Activated CD4-positive, CD25-positive, alpha-beta regulatory T cell treated with anti-CD3 and anti-CD28 coated beads, Interleukin-2, amount 50 U/mL, for 72 hours (primary cell): ENCODE measurements at regions not wholly inside any gene's neighbourhood (a gene's known extent, or its start where the extent isn't known, plus 50 kb on each side); places are given as distances from the start of the nearest gene placed in this dataset.
"Not testable (repeated sequence)": the region's sequence is repeated elsewhere in the genome, so short reads cannot be mapped to it uniquely, and the experiment has no call there.

Experiments
- DNase-seq: peaks from one replicate; pipeline ENCODE4 v3.0.0; 2021

DNA sequence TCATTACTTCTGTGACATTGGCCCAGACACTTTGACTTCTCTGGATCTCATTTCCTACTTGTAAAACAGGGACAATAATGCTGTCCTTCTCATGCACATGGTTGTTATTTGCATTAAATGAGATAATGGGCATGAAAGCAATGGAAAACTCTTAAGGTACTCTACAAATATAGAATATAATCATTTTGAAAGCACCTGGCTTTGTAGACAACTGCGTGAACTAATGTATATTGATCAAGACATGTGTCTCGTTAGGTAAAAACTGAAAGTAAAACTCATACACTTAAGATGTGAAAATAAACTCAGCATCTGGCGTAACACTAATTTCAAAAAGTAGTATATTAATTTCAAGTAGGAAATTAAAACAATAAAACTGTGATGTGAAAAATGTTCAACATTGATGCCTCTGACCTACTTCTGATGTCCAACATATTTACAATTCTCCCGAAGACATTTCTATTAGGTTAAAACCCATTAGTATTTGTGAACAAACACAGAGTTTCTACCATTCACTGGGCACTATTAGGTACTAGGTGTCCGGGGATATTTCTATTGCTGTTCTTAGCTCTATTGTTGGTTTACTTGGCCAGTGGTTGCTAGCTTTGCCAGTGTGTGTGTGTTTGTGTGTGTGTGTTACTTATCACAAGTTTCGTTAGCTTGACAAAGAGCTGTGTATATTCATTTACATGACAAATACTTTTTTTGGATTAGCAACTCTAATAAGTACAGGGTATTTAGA, 220.5 kb downstream of the KCNRG start:
- DNase-seq, result no peak

DNA sequence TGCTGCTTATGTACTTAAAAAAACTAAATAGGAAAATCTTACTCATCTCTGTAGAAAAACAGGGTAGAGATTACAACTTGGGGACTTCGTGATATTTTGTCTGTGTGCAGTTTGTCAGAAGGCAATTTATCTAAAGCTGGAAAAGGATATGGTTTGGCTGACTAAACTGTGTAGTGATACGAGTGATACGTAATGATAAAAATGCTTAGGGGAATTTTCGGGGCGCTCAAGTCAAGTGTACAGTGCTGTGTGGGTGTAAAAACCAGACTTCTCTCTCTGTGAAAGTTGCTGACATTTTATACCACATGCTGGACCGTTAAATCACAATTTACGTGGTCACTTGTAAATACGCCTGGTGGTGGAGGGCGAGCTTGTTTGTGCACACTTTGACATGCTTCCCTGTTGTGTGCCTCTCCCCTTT, 221.7 kb downstream of the KCNRG start:
- DNase-seq, result peak; percentile 39

DNA sequence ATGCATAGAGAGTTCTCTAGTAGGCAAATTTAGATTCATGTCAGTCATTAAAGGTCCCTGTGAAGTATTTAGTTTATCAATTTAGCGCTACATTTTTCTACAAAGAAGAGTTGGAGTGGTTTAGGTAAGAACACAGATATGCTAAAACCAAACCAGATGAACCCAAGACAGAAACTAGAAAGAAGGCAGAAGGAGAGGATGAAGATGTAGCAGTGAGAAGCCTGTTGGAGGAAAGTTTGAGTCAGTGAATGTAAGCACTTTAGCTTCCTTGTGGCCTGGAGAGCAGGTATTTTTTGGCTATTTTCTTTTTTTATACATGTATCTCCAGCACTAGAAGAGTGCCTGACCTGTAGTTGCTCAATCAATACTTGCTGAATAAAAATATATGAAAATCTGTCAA, 223.7 kb downstream of the KCNRG start:
- DNase-seq, result no peak

DNA sequence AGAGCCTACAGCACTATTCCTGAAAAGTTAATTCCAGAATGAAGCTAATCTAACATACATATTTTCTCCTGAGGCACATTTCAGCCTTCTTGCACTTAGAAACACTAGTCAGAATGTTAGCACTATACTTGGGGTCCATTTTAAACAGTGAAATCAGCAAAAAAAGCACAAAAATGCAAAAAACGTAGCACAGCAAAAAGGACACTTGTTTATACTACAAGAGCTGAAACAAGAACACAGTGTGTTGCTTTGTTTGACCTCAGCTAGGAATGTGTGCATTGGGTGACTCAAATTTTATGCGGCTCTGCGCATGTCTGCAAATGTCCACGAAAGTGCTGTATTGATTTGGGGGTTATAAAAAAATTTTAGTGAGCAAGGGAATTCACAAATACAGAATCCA, 226.2 kb downstream of the KCNRG start:
- no peak for DNase-seq

DNA sequence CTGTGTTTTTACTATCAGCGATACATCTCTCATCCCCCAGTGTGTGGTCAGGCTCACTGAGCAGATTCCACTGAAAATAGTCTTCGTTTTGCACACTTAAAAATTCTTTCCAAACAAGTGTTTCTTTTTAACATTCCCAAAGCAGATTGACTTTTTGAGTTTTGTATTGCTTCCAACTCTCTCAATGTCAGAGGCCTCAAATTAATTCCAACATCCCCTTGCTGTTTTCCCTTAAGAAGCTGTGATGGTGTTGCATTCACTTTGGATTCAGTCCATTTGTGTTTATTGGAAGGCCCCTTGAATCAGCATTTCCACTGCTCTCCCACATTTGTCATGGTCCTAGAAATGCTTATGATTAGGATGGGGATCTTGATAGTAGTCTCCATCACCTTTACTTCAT, 228.7 kb downstream of the KCNRG start:
- no peak for DNase-seq

DNA sequence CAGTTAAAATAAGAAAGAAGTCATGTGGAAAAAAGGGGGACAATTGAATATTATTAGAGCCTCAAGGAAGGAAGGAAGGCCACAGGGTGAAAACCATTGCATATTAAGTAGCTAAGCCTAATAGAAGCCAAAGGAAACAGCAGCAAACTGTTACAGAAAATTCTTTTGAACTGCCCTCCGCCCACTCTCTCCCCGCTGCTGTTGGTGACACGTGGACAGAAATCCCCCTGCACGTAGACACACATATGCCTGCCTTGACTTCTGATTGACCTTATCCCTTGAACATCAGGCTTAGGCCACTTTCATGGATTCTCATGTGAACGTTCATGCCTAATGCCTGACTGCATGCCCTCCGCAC, 229.1 kb downstream of the KCNRG start:
- no peak for DNase-seq

DNA sequence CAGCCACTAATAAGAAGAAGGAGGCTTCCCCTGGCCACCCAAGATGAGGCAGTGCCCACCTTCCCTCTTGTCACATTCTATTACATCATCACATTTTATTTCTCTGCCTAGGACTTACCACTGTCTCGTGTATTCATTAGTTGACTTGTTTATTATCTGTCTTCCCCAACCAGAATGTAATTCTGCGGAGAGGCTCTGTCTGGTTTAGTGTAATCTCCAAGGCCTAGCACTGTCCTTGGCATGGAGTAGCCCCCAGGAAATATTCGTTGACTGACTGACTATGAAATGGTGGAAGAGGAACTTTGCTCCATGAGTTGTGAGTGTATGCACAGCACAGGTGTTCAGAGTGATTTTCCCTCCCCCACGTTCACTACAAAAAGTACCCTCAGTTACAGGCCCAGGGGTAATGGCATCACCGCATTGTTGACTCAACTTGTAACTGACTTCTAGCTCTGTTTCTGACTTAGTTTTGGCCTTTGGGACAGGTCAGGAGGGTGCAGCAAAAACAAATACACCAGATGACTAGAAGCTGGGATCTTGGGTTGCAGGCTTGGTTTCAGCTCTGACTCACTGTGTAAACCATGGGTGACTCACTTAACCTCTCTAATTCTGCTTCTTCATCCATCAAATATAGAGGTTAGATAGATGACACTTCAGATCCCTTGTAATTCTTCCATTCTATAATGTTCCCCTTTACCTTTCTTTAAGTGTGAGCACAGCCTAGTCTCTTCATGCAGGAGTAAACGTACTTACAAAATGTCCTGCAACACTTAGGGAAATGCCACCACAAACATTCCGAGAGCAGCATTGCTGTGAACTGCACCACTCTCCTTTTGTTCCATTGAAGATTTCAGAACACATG, 229.7 kb downstream of the KCNRG start:
- peak; percentile 36 for DNase-seq

DNA sequence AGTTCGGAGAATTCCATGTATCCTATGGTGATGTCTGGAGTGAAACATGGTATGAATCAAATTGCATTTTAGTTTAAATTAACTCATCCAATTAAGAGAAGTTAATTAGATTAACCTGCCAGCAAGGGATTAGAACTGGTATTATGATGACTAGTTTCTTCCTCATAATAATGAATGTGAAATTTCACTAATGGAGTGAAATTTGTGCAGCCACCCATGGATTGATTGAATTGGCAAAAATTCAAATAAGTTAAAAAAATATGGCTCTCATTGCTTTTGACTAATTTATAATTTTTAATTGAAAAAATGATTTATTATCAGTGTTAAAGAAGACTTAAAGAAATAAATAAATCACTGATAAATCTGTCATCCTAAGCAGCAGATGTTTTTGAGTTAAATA, 232.0 kb downstream of the KCNRG start:
- no peak for DNase-seq

DNA sequence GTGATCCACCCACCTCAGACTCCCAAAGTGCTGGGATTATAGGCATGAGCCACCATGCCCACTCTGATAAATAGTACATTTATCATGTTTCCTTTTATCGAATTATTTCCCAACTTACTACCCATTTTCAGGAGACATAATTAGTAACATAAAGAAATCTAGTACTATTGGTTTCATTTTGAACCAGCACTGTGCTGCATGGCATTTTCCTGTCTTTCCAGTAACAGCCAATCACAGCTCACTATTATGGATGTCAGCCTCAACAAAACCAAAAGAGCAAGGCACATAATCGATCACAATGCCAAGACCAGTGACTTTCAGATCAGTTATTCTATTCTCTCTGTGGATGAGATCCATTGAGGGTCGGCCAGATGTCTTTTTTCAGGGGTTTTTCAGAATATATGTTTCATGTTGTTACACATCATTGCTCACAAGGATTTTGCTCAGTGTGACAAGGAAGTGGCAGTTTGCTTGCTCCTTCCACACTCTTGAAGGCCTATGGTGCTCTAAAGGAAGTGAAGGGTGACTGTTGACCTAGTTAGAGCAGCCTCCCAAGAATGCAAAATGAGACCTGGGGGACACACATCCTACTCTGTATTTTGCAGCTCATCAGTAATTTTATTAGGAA, 233.4 kb downstream of the KCNRG start:
- DNase-seq, result no peak

DNA sequence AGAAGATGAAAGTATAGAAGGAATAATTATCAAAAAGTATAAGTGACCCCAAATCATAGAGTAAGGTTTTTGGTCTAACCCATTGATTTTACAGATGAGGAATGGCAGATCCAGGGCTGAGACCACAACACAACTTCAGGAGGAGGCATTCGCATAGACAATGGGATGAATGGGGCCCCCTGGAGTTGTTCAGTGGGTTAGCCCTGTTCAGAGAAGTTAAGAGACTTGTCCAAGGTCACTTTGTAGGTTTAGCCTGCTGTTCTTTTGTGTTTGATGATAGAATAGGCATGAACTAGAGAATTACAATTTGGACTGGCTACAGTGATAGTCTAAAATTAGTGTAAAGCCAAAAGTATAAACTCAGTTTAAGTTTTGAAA, 233.9 kb downstream of the KCNRG start:
- DNase-seq, result no peak

DNA sequence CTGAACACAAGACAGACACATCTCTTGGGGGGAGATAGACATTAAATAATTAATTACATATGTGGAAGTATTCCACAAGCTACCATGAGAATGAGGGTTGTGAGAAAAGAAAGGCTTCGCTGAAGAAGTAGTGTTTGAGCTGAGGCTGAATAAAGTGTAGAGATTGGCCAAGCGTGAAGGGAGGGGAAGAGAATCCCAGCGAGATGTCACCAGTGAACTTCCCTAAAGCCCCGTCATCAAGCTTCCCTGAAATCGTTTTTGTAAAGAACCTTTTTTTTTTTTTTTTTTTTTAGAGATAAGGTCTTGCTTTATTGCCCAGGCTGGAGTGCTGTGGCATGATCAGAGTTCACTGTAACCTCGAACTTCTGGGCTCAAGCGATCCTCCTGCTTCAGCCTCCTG, 235.2 kb downstream of the KCNRG start:
- no peak for DNase-seq

DNA sequence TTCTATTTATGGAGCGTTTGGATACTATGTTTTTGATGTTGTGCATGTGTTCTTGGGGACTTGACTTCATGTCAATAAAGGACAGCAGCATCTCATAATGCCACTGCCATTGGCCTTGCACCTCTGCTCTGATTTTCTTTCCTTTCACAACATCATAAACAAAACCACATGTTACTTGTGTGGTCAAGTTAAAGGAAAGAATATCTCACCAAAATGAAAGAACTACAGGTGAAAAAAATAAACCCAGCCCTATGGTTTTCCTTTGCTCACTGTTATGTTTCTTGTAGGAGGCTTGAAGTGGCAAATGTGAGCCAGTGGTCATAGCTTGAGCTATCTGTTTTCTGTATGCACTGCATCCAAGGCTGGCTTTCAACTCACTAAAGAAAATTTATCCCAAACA, 240.4 kb downstream of the KCNRG start:
- DNase-seq, result no peak

DNA sequence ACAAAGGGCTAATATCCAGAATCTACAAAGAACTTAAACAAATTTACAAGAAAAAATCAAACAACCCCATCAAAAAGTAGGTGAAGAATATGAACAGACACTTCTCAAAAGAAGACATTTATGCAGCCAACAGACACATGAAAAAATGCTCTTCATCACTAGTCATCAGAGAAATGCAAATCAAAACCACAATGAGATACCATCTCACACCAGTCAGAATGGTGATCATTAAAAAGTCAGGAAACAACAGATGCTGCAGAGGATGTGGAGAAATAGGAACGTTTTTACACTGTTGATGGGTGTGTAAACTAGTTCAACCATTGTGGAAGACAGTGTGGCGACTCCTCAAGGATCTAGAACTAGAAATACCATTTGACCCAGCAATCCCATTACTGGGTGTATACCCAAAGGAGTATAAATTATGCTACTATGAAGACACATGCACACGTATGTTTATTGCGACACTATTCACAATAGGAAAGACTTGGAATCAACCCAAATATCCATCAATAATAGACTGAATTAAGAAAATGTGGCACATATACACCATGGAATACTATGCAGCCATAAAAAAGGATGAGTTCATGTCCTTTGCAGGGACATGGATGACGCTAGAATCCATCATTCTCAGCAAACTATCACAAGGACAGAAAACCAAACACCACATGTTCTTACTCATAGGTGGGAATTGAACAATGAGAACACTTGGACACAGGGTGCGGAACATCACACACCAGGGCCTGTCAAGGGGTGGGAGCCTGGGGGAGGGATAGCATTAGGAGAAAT, 241.5 kb downstream of the KCNRG start:
- DNase-seq, result not testable (repeated sequence)

DNA sequence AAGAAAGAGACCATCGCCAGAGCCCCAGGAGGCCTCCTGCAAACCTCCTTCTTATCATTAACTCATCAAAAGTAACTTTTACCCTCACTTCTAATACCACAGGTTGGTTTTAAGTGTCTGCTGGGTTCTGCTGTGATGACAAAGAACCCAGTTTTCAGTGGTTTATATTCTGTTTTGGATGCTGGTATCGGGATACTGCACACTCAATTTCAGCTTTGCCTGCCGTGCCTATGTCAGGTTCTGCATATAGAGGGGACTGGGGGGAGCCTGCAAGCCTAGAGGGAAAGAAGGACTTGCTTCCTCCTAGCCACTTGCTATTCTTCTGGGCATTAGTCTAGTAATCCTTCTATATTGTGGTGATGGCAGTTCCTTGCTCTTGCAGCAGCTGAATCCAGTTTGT, 242.4 kb downstream of the KCNRG start:
- no peak for DNase-seq

DNA sequence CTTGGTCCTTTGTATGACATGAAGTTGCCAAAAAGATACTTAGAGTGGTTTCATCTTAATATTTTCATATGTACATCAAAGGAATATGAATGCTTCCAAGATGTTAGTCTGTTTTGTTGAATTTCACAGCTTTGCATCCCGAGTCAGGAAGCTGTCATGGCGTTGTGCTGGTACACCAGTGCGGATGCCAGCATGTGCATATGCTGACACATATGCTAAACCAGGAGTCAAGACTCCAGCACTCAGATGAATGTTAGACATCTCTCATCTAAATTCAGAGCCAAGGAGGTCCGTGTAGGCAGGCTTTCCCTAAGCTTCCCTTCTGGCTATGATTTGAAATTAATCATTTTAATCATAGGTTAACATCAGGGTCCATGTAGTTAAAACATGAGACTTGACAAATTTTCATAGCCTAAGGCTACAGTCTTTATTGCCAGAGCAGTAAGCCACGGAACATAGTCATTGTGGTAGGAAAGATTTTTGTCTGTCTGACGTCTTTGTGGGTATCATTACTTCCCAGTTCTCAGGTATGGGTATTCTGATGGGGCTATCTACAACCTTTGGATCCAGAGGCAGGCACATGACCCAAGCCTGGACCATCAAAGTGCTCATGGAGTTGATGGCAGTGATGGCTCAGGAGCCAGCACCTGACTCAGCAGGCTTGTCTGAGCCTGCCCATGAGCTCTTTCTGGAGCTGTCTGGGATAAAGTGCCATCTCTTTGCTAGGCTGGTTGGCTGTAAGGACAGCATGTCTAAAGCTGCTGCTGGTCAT, 246.1 kb downstream of the KCNRG start:
- DNase-seq, result no peak

DNA sequence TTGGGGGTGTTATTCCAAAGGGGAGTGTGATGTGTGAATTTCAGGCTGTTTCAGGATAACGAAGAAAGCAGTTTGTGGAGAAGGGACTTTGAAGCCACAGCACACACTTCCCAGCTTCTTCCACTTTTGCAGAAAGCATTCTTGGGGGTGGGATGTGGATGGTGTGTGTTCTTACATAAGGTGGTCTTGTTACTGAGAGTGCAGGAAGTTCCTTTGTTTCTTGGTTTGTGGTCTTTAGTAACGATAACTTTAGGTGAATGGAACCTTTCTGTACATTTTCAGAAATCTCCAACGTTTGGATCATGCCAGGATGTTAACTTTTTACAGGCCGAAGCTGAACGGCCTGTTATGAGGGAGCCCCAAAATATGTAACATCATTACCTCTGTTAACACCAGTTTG, 251.8 kb downstream of the KCNRG start:
- DNase-seq, result no peak

DNA sequence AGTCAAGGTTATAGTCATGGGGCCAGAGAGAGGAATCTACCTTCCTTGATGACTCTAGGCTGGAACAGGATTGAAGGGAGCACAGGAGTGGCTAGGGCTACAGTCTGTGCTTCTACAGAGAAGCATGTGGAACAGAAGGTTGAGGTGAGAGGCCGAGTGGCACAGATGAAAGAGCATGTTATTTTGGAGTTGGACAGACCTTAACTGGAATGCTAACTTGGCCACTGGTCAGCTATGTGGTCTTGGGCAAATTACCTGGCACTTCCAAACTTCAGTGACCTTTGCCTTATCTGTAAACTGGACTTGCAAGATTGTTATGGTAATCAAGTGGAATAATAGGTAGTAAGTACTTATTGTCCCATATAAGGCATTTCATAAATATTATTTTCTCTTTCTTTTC, 252.7 kb downstream of the KCNRG start:
- DNase-seq, result no peak

DNA sequence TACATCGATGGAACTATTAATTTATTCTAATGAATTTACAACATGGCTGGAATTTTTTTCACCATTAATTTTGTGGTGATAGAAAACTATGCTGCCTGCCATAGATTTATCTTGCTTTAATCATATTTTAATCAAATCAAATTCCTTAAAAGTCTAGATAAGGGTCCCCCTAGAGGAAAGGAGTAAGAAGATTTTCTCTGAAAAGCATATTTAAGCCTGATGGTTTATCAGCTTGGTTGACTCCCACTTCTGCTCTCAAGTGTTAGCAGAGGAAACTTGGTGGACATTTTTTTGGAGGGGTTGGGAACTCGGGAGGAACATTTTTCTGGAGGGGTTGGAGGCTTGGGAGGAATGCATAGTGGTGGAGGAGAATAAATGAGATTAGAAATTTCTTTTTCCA, 253.3 kb downstream of the KCNRG start:
- DNase-seq, result no peak

DNA sequence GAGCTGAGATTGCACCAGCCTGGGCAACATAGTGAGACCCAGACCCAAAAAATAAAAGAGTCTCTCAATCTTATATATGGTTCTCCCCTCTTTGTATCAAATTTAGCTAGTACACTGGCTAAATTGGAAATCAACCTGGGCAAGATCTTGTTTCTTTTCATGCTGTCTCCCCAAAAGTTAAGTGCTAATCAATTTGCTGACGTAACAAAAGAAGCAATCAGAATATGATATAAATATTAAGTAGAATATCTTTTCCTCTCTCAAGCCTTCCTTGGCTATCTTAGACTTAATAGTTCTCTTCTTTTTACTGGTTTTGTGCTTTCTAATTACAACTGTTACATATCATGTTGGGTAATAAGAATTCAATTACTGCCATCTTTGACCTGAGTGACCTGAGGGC, 258.9 kb downstream of the KCNRG start:
- DNase-seq, result no peak

DNA sequence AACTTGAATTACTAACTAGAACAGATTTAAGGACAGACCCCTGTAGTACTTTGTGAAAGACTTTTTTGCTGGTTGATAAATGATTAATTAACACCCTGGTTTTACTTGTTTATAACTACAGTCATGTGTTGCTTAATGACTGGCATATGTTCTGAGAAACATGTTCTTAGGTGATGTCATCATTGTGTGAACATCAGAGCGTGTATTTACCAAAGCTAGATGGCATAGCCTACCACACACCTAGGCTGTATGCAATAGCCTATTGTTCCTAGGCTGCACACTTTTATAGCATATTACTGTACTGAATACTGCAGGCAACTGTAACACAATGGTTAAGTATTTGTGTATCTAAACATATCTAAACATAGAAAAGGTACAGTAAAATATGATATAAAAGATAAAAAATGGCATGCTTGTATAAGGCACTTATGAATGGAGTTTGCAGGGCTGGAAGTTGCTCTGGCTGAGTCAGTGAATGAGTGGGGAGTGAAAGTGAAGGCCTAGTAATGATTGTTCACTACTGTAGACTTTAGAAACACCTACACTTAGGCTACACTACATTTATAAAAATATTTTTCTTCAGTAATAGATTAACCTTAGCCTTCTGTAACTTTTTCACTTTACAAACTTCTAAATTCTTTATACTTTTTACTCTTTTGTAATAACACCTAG, 260.3 kb downstream of the KCNRG start:
- no peak for DNase-seq

DNA sequence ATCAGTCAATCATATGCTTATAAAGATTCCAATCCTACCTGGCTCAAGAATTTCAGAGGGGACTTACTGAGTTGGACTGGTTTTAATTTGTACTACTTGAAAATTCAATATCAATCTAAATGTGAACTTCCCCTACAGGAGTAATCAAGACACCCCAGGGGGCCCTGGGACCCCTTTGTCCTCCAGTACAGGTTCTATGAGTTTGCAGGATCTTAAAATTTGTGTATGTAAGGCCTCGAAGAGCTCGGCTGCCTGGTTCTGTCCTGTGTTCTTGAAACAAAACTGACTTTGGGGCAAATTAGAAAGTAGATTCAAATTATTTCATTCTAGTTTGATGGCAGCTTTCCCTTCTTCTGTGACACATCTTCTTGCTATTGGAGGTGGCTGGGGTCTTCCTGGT, 261.3 kb downstream of the KCNRG start:
- no peak for DNase-seq

DNA sequence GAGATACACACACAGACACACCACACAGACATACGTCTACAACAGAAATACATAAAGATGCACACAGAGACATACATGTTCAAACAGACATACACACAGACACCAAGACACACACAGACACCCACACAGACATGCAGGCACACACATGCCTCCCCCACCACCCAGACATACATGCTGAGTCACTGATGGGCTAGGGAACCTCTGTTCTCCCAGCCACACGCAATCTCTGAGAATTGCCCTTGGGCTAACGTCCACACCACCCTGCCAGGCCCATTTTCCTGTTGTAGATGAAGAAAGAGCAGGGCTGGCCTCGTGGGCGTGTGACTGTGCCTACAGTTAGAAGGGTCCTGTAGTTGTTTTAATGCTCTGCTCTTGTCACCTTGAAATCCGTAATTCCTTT, 261.9 kb downstream of the KCNRG start:
- DNase-seq, result no peak
